ENCODE measurements at regions not wholly inside any gene's neighbourhood (a gene's known extent, or its start where the extent isn't known, plus 50 kb on each side); places are given as distances from the start of the nearest gene placed in this dataset.
"Not testable (repeated sequence)": the region's sequence is repeated elsewhere in the genome, so short reads cannot be mapped to it uniquely, and the experiment has no call there.

- peaks cover 0 to 3% (median 0%) of the 10 kb centered on the region in 5 donors for H3K9me3 ChIP-seq (ENCODE audit: control insufficient read depth in 5 of 5, low read length in 5 of 5)
- no peaks in the 10 kb centered on the region for H3K4me1 ChIP-seq (ENCODE audit: control insufficient read depth in 5 of 5, insufficient read depth in 5 of 5, low read length in 5 of 5)
- H3K9ac ChIP-seq (ENCODE audit: low read length in 5 of 5) = no peak overlapping the region
Observed at GRCh38 chr14:30063746-30064145, 136.1 kb upstream of the PRKD1 start.

GRCh38 chr14:30064454-30064853 is 136.8 kb upstream of the PRKD1 start:
- Histone ChIP-seq H3K27me3 (ENCODE audit: control insufficient read depth in 5 of 5, insufficient read depth in 4 of 5, low read length in 5 of 5) (no peaks in the 10 kb centered on the region), H3K27ac (ENCODE audit: low read depth, low read length) (no peak overlapping the region), H3K4me1 (ENCODE audit: control insufficient read depth in 5 of 5, insufficient read depth in 5 of 5, low read length in 5 of 5) (no peaks in the 10 kb centered on the region), H3K36me3 (ENCODE audit: control insufficient read depth in 5 of 5, insufficient read depth in 5 of 5, low read length in 5 of 5) (no peaks in the 10 kb centered on the region), H3K4me3 (ENCODE audit: low read depth in 1 of 5, low read length in 5 of 5) (no peak overlapping the region), H3K9me3 (ENCODE audit: control insufficient read depth in 5 of 5, low read length in 5 of 5) (peaks cover 0 to 3% (median 0%) of the 10 kb centered on the region in 5 donors), H3K9ac (ENCODE audit: low read length in 5 of 5) (no peak overlapping the region)

More at GRCh38 chr14:30063746-30064145, 136.1 kb upstream of the PRKD1 start:
- Histone ChIP-seq H3K27me3 (ENCODE audit: control insufficient read depth in 5 of 5, insufficient read depth in 4 of 5, low read length in 5 of 5) (no peaks in the 10 kb centered on the region), H3K4me3 (ENCODE audit: low read depth in 1 of 5, low read length in 5 of 5) (no peak overlapping the region), H3K36me3 (ENCODE audit: control insufficient read depth in 5 of 5, insufficient read depth in 5 of 5, low read length in 5 of 5) (no peaks in the 10 kb centered on the region), H3K27ac (ENCODE audit: low read depth, low read length) (no peak overlapping the region)

GRCh38 chr14:30069536-30069935 is 141.9 kb upstream of the PRKD1 start:
- H3K4me3 ChIP-seq (ENCODE audit: low read depth in 1 of 5, low read length in 5 of 5) = no peak overlapping the region
- H3K27me3 ChIP-seq (ENCODE audit: control insufficient read depth in 5 of 5, insufficient read depth in 4 of 5, low read length in 5 of 5) = no peaks in the 10 kb centered on the region
- no peak overlapping the region for H3K9ac ChIP-seq (ENCODE audit: low read length in 5 of 5)
- H3K27ac ChIP-seq (ENCODE audit: low read depth, low read length) = no peak overlapping the region
- peaks cover 0 to 5% (median 0%) of the 10 kb centered on the region in 5 donors for H3K9me3 ChIP-seq (ENCODE audit: control insufficient read depth in 5 of 5, low read length in 5 of 5)
- H3K4me1 ChIP-seq (ENCODE audit: control insufficient read depth in 5 of 5, insufficient read depth in 5 of 5, low read length in 5 of 5) = no peaks in the 10 kb centered on the region
- H3K36me3 ChIP-seq (ENCODE audit: control insufficient read depth in 5 of 5, insufficient read depth in 5 of 5, low read length in 5 of 5) = no peaks in the 10 kb centered on the region

- H3K9ac ChIP-seq (ENCODE audit: low read length in 5 of 5); H3K36me3 ChIP-seq (ENCODE audit: control insufficient read depth in 5 of 5, insufficient read depth in 5 of 5, low read length in 5 of 5); H3K27ac ChIP-seq (ENCODE audit: low read depth, low read length); H3K27me3 ChIP-seq (ENCODE audit: control insufficient read depth in 5 of 5, insufficient read depth in 4 of 5, low read length in 5 of 5); H3K4me3 ChIP-seq (ENCODE audit: low read depth in 1 of 5, low read length in 5 of 5); H3K9me3 ChIP-seq (ENCODE audit: control insufficient read depth in 5 of 5, low read length in 5 of 5); H3K4me1 ChIP-seq (ENCODE audit: control insufficient read depth in 5 of 5, insufficient read depth in 5 of 5, low read length in 5 of 5): not testable (repeated sequence)
Observed at GRCh38 chr14:30072454-30072853, 144.8 kb upstream of the PRKD1 start.

GRCh38 chr14:30077946-30078345 is 150.3 kb upstream of the PRKD1 start:
- H3K4me1 ChIP-seq (ENCODE audit: control insufficient read depth in 5 of 5, insufficient read depth in 5 of 5, low read length in 5 of 5) = no peaks in the 10 kb centered on the region
- no peak overlapping the region for H3K27ac ChIP-seq (ENCODE audit: low read depth, low read length)
- H3K9ac ChIP-seq (ENCODE audit: low read length in 5 of 5) = no peak overlapping the region
- H3K27me3 ChIP-seq (ENCODE audit: control insufficient read depth in 5 of 5, insufficient read depth in 4 of 5, low read length in 5 of 5) = no peaks in the 10 kb centered on the region
- no peak overlapping the region for H3K4me3 ChIP-seq (ENCODE audit: low read depth in 1 of 5, low read length in 5 of 5)
- no peaks in the 10 kb centered on the region for H3K36me3 ChIP-seq (ENCODE audit: control insufficient read depth in 5 of 5, insufficient read depth in 5 of 5, low read length in 5 of 5)
- H3K9me3 ChIP-seq (ENCODE audit: control insufficient read depth in 5 of 5, low read length in 5 of 5) = no peaks in the 10 kb centered on the region

- Histone ChIP-seq H3K27ac (ENCODE audit: low read depth, low read length) (no peak overlapping the region), H3K9me3 (ENCODE audit: control insufficient read depth in 5 of 5, low read length in 5 of 5) (no peaks in the 10 kb centered on the region), H3K36me3 (ENCODE audit: control insufficient read depth in 5 of 5, insufficient read depth in 5 of 5, low read length in 5 of 5) (no peaks in the 10 kb centered on the region), H3K4me3 (ENCODE audit: low read depth in 1 of 5, low read length in 5 of 5) (no peak overlapping the region), H3K9ac (ENCODE audit: low read length in 5 of 5) (no peak overlapping the region), H3K4me1 (ENCODE audit: control insufficient read depth in 5 of 5, insufficient read depth in 5 of 5, low read length in 5 of 5) (no peaks in the 10 kb centered on the region), H3K27me3 (ENCODE audit: control insufficient read depth in 5 of 5, insufficient read depth in 4 of 5, low read length in 5 of 5) (no peaks in the 10 kb centered on the region)
Observed at GRCh38 chr14:30078811-30079402, 151.3 kb upstream of the PRKD1 start.

GRCh38 chr14:30082486-30082885 is 154.8 kb upstream of the PRKD1 start:
- Histone ChIP-seq H3K27ac (ENCODE audit: low read depth, low read length) (no peak overlapping the region), H3K9me3 (ENCODE audit: control insufficient read depth in 5 of 5, low read length in 5 of 5) (peaks cover 0 to 7% (median 2%) of the 10 kb centered on the region in 5 donors), H3K27me3 (ENCODE audit: control insufficient read depth in 5 of 5, insufficient read depth in 4 of 5, low read length in 5 of 5) (no peaks in the 10 kb centered on the region), H3K9ac (ENCODE audit: low read length in 5 of 5) (no peak overlapping the region), H3K36me3 (ENCODE audit: control insufficient read depth in 5 of 5, insufficient read depth in 5 of 5, low read length in 5 of 5) (no peaks in the 10 kb centered on the region), H3K4me3 (ENCODE audit: low read depth in 1 of 5, low read length in 5 of 5) (no peak overlapping the region), H3K4me1 (ENCODE audit: control insufficient read depth in 5 of 5, insufficient read depth in 5 of 5, low read length in 5 of 5) (no peaks in the 10 kb centered on the region)

- no peak overlapping the region for H3K9ac ChIP-seq (ENCODE audit: low read length in 5 of 5)
- H3K9me3 ChIP-seq (ENCODE audit: control insufficient read depth in 5 of 5, low read length in 5 of 5) = peaks cover 2 to 16% (median 14%) of the 10 kb centered on the region in 5 donors
- no peaks in the 10 kb centered on the region for H3K27me3 ChIP-seq (ENCODE audit: control insufficient read depth in 5 of 5, insufficient read depth in 4 of 5, low read length in 5 of 5)
- H3K4me1 ChIP-seq (ENCODE audit: control insufficient read depth in 5 of 5, insufficient read depth in 5 of 5, low read length in 5 of 5) = no peaks in the 10 kb centered on the region
- no peak overlapping the region for H3K4me3 ChIP-seq (ENCODE audit: low read depth in 1 of 5, low read length in 5 of 5)
- H3K36me3 ChIP-seq (ENCODE audit: control insufficient read depth in 5 of 5, insufficient read depth in 5 of 5, low read length in 5 of 5) = no peaks in the 10 kb centered on the region
- no peak overlapping the region for H3K27ac ChIP-seq (ENCODE audit: low read depth, low read length)
Observed at GRCh38 chr14:30084811-30085210, 157.2 kb upstream of the PRKD1 start.

- Histone ChIP-seq H3K27ac (ENCODE audit: low read depth, low read length) (no peak overlapping the region), H3K9me3 (ENCODE audit: control insufficient read depth in 5 of 5, low read length in 5 of 5) (peaks cover 2 to 24% (median 18%) of the 10 kb centered on the region in 5 donors), H3K4me3 (ENCODE audit: low read depth in 1 of 5, low read length in 5 of 5) (no peak overlapping the region), H3K27me3 (ENCODE audit: control insufficient read depth in 5 of 5, insufficient read depth in 4 of 5, low read length in 5 of 5) (no peaks in the 10 kb centered on the region), H3K36me3 (ENCODE audit: control insufficient read depth in 5 of 5, insufficient read depth in 5 of 5, low read length in 5 of 5) (no peaks in the 10 kb centered on the region), H3K4me1 (ENCODE audit: control insufficient read depth in 5 of 5, insufficient read depth in 5 of 5, low read length in 5 of 5) (no peaks in the 10 kb centered on the region), H3K9ac (ENCODE audit: low read length in 5 of 5) (no peak overlapping the region)
Observed at GRCh38 chr14:30085943-30086342, 158.3 kb upstream of the PRKD1 start.

- no peak overlapping the region for H3K4me3 ChIP-seq (ENCODE audit: low read depth in 1 of 5, low read length in 5 of 5)
- H3K4me1 ChIP-seq (ENCODE audit: control insufficient read depth in 5 of 5, insufficient read depth in 5 of 5, low read length in 5 of 5) = no peaks in the 10 kb centered on the region
- no peaks in the 10 kb centered on the region for H3K36me3 ChIP-seq (ENCODE audit: control insufficient read depth in 5 of 5, insufficient read depth in 5 of 5, low read length in 5 of 5)
- no peak overlapping the region for H3K9ac ChIP-seq (ENCODE audit: low read length in 5 of 5)
- no peak overlapping the region for H3K27ac ChIP-seq (ENCODE audit: low read depth, low read length)
- peaks cover 2 to 32% (median 25%) of the 10 kb centered on the region in 5 donors for H3K9me3 ChIP-seq (ENCODE audit: control insufficient read depth in 5 of 5, low read length in 5 of 5)
- no peaks in the 10 kb centered on the region for H3K27me3 ChIP-seq (ENCODE audit: control insufficient read depth in 5 of 5, insufficient read depth in 4 of 5, low read length in 5 of 5)
Observed at GRCh38 chr14:30088620-30089019, 161.0 kb upstream of the PRKD1 start.

Data from subcutaneous abdominal adipose tissue (tissue), 5 donors.